NCI-H2029 (cell line): ENCODE measurements at regions not wholly inside any gene's neighbourhood (a gene's known extent, or its start where the extent isn't known, plus 50 kb on each side); places are given as distances from the start of the nearest gene placed in this dataset.
"Not testable (repeated sequence)": the region's sequence is repeated elsewhere in the genome, so short reads cannot be mapped to it uniquely, and the experiment has no call there.

Experiments used
- DNase-seq: peaks from one replicate; lab custom pipeline; 2025; lab: John Stamatoyannopoulos, UW

DNA sequence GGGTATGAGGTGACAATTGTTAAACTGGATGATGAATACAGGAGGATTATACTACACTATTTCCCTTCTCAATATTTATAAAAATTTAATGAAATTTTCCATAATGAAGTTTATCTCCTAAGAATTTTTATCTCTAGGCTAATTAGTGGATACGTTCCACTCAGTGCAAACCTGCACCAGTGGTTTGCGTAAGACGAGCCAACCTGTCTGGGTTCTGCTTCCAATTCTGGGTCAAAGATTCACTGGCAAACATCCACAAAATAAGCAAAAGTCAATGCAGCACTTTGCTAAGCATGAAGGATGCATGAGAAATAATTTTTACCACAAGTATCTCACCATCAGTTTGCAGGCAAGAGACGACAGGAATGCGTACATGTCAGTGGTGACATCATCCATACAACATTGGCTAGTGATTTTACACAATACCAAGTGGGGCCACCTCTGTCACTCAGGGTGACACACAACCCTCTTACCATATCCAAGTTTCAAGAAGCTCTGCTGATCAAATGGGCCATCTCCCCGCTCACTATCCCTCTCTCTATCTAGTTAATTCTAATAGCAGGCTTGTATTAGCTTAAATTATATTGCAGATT lies 51.7 kb downstream of the FAM50B start:
- no peak for DNase-seq

DNA sequence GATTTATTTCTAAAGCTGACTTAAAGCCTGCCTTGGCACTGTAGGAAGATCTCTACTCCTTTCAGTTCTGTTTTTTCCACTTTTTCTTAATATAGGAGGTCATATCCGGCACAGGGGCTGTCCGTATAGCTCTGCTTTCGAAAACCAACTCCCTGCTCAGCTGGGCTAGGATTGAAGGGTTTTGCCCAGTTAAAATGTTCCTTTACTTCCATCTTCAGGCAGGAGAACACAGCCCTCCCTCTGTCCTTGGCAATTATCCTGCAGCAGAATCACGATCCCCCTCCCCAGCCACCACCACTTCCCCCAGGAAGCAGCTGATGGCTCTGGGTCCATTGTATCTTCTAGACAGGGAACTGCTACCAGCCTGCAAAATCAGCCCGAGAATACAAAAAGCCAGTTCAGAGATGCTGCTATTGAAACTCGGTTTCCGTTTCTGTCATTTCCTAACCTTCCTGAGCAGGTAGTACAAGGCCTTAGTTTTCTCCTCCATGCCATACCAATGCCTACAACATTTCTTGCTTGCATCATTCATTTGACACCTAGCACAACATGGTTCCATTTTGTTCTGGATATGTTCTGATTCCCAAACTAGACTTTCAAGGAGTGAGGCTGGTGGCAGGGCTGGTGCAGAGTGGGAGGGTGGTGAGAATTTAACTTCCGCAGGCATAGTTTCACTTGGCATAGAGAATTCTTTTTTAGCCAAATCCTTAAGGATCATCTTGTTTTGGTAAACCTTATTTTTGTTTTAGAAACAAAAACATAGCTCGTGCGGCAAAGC lies 53.9 kb downstream of the FAM50B start:
- DNase-seq: no peak

DNA sequence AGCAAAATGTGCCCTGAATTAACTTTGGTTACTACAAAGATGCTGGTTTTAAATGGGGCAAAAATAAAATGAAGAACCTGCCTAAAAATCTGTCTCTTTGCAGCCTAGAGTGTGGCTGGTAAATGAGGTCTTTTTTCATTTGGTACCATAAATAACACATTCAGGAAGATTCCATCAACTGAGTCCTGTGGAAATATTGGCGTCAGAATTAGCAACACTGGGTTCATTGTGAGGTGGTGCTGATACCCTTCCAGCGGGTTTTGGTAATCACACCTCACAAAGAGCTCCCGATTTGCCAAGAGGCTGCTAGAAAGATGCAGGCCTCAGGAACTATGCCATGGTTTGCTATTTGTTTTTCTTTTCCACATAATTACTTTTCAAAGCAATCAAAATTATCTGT lies 55.3 kb downstream of the FAM50B start:
- DNase-seq: no peak

DNA sequence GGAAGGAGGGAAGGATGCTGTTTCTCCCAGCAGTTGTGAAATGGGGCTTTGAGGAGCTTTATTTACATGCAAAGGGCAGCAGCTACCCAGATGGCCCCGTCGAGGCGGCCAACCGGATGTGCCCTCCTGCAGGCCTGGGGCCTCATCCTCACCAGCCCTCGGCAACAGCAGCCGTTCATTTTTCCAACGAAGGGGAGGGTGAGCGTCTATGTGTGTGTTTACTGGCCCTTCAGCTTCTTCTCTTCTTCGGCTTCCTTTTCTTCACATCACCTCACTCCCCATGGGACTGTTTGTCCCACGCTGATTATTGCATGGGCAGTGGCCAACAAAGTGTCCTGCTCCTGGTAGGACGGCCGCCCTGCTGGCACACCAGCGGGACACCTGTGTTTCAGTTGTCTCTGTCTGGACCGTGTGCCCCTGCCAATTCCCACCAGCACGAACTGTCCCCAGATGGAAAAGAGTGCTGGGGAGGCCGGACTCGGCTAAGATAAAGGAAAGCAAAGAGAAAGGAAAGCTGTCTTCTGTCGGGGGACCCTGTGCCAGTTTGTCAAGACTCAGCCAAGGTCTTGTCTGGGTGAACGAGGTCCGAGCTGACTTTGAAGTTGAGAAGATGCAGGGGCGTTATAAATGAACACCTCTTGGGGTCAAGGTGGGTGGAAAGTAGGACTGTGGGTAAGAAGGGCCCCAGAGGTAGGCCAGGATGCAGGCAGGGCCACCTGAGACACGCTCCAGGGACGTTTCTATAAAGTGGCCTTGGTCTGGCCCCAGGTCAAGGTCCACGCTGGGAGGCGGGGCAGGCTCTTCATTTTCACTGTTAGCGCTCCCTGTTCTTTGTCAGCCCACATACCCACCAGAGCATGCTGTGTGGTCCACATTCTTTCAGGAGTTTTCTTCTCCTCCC lies 57.0 kb downstream of the FAM50B start:
- no peak for DNase-seq

DNA sequence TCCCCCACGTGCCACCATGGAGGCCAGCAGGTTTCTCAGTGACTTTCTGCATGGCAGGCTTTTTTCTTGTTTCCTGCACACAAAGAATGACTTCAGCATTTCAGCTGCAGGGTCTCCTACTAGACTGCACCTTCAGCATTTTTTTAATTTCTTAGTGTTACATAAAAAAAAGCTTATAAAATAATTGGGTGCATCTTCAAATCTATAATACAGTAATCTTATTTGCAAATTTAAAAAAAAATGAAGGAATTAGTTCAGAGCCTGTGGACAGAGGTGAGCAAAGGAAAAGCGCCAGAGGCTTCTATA lies 57.6 kb downstream of the FAM50B start:
- no peak for DNase-seq

DNA sequence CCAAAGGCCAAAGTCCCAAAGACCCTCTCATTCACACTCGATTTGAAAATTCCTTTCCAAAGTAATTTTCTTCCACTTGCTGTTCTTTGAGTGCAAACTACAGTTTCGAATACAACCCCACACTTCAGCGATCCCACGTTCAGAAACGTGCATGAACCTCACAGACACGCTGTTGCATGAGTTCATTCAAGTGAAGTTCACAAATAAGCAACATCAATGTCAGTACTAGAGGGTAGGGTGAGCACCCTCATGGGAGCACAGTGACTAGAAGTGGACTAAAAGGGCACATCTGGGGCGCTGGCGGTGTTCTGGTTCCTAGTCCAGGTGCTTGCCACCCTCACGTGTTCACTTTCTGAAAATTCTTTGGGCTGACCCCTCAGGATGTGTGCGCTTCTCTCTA lies 59.0 kb downstream of the FAM50B start:
- no peak for DNase-seq

DNA sequence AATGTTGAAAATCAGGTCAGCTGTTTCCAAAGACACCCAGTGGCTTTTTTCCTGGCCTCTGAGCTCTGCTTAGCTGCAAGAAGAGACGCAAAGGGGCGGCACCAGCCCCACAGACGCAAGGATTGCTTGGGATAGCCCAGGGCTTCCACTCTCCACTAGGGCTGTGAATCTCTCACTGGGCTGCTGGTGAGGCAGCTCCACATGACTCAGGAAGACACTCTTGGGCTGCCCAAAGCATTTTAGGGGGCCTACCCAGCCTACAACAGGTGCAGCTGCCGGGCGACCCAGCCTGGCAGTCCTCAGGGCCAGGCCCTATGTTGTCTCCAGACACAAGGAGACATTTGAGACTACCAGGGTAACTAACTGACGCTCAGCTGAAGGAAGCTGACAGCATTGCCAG lies 59.8 kb downstream of the FAM50B start:
- no peak for DNase-seq

DNA sequence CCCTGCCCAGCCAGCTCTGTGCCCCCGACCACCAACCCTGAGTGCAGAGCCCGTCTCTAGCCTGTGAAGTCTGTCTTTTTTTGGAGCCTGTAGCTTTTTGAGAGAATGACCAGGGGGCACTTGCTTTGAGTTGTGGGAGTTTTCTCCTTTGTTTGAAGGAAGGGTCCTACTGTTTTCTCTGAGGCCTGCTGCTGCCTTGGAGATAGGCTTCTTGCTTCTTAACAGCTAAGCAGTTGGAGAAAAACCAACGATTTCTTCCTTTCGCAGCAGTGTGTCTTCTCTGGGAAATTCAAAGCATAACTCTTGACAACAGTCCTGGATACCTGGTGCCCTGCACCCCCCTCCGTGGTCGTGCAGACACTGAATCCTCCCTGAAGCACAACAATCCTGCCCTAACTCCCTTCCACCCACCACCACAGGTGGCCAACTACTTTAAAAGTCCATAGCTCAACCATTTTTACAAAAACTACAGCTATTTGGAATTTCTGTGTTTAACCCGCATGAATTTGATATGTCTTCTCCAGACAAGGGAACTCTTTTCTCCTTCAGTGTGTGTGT lies 61.0 kb downstream of the FAM50B start:
- DNase-seq: no peak

DNA sequence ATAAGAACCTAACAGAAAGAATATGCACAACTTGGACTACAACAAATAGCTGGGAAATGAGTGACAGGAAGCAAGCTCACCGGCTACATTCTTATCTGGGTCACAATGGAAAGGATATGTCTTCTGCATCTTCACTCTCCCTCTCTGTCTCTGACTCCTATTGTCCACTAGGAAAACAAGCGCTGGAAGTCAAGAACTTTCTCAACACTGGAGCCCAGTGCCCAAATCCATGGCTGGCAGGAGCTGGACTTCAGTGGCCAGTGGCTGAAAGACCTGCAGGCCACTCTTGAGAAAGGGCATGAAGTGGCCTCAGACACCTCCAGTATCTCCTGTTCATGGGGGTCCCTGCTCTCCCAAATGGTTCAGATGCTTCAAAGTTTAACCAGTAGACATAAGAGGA lies 62.0 kb downstream of the FAM50B start:
- no peak for DNase-seq

DNA sequence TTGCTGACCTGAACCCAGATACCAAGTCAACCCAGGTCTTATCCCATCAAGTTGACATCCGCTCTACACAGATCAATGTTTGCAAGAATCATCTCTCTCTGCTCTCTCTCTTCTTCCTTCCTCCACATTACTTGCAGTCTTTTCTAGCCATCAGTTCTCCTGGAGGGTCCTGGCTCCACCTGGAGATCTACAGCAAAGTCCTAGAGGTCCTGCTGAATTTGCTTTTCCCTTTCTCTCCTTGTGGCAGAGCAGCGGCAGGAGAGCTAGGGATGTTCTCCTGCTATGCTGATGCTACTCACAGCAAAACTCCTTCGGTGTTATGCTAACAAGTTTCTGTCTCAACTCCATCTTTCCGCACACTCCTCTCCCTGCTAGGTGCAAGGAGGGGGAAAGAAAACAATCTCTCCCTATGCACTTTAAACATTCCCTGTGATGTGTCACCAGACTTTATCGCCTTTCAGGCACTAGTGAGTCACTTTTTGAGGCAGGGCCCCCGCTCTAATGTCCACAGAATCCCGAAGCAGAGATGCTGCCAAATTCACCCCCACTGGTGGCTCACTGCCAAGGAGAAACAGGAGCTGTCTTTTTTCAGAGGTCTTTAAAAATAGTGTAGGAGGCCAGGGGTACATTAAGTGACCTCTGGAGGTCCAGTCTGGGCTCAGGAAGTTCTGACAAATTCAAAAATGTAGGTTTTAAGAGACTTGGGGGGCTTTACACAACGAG lies 62.6 kb downstream of the FAM50B start:
- DNase-seq: peak; percentile 43

DNA sequence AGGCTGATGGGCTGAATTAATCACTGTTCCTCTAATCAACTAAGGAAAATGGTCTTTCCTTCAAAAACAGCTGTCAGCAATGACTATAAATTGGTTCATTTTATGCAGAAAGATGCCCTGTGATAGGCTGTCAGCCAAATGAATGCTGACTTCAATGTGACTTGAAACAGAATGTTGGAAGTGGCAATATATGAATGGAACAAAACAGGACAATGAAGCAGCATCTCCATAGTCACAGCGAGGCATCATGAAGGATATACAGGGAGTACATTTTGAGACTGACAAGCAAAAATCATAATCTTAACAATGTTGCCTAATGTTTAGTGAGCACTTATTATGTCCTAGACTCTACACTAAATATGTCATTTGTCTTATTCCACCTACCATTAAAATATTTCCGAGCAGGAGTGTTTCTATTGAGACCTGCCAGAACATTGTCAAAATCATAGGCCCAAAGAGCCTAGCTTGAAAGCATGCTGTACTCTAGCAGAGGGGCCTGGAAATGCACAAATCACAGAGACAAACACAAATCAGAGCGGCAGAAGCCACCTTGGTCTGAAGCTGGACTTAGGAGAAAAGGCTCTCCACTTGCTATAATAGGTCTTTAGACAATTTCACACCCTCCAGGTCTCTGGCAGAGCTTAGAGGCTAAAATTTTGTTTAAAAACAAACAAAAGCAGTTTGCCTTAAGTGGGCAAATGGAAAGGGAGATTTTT lies 63.3 kb downstream of the FAM50B start:
- no peak for DNase-seq

DNA sequence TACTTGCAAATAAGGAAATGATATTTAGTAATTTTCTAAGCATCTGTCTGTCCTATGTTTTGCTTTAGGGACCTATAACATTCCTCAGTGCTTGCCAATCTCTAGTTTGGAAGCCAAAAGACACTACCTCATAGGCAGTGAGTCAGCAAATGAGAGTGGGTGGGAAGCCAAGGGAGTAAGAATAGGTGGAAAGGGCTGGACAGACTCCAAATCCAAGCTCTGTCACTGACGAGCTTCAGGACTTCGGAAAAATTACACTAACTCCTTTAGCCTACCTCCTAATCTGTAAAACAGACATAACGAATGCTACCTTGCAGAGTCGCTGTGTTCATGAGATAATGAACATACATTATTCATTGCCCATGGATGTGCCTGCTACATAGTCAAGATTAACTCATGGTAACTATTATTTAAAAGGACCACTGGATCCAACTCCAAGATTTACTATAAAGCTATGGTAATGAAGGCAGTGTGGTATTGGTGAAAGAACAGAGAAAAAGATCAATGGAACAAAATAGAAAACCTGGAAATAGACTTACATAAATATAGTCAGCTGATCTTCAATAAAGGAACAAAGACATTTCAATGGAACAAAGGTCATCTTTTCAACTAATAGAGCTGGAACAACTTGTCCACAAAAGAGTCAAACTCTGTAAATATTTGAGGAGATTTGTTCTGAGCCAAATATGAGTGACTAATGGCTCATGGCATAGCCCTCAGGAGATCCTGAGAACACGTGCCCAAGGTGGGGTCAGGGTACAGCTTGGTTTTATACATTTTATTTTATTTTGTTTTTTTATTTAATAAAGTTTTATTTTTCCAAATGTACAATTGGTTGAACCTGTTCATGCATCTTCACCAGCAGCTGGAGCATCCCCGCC lies 64.1 kb downstream of the FAM50B start:
- DNase-seq: peak; percentile 87

DNA sequence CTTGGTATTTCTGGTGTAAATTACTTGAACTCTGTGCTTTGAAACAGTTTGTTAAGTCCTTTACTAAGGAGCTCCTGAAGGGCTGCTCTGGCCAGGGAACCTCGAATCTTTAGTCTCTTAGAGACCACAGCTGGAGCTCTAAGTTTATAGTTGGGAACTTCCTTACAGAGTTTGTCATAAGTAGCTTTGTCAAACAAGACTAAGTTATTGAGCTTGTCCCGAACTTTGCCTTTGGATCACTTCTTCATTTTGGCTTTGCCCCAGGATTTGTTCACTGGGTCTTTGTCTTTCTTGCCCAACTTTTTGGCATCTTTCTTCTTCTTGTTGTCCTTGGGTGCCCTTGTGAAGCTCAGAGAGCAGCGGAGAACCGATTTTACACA lies 64.8 kb downstream of the FAM50B start:
- no peak for DNase-seq

DNA sequence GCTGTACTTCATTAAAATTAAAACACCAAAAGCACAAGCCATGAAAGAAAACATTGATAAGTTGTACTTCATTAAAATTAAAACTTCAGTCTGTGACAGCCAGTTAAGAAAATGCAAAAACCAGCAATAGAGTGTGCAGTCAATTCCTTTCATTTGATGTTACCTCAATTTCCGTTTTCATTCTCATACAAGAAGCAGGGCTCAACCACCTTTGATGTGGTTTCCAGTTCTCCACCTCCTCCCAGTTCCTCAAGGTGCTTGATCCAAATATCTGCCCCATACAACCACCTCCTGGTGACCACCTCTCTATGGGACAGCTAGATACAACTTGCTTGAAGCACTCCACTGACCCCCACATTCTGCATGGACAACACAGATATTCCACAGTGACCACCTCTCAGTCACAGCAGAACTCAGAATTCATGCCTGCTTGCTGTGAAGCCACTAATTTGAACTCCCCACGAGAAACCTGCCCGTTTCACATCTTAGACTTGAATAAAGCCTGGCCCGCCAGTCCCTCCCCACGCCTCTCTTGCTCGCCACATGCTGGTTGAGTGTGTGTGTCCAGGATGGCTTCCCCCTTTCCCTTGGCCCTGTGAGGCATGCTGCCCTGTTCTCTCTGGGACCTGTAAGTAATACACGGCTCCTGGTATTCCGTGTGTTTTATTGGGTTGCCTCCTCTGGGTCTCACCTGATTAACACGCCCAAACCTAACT lies 66.1 kb downstream of the FAM50B start:
- no peak for DNase-seq

DNA sequence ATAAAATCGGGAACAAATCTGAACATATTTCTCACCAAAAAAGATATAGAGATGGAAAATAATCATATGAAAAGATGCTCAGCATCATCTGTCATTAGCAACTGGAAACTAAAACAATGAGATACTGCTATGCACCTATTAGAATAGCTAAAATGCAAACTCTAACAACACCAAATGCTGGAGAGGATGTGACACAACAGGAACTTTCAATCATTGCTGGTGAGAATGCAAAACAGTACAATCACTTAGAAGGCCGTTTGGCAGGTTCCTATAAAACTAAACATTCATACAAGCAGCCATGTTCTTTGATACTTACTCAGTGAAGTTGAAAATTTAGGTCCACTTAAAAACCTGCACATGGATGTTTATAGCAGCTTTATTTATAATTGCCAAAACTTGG lies 67.0 kb downstream of the FAM50B start:
- no peak for DNase-seq

DNA sequence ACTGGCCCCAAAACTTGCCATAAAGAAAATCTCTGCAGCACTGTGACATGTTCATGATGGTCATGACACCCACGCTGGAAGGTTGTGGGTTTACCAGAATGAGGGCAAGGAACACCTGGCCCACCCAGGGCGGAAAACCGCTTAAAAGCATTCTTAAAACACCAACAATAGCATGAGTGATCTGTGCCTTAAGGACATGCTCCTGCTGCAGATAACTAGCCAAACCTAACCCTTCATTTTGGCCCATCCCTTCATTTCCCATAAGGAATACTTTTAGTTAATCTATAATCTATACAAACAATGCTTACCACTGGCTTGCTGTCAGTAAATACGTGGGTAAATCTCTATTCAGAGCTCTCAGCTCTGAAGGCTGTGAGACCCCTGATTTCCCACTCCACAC lies 67.6 kb downstream of the FAM50B start:
- not testable (repeated sequence) for DNase-seq

DNA sequence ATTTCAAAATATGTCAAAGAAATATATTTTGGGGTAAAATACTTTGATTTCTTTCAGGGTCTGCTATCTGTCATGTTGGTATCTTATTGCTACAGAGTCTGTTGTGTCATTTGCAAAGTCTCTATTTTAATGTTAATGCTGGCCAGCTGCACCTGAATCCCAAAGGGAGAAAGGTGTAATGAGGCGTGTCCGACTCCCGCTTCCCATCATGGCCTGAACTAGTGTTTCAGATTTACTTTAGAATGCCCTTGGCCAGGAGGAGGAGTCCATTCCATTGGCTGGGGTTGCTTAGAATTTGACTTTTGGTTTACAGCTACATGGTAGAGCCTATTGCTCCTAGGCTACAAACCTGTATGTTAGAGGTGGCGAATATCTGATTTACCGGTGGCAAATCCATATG lies 69.3 kb downstream of the FAM50B start:
- DNase-seq: no peak

DNA sequence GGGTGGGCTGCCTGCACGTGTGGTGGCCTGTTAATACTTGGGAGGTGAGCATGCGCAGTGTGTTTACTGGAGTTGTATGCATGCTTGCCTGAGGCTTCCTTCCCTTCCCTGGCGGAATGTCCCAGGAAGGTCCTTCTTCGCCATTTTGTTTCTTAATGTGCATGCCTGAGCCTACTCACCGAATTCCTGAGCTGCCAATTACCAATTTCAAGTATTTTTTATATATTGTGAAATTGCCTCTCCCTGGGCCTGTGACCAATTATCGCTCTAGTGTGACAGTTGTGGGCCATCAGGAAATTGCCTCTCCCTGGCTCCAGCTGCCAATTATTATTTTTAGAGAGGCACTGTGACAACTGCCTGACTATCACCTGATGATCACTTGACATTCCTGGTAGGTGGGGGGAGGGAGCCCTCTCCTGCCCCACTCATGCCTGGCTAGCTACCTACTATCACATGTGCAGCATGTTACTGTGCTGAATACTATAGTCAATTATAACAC lies 70.0 kb downstream of the FAM50B start:
- DNase-seq: peak; percentile 96

DNA sequence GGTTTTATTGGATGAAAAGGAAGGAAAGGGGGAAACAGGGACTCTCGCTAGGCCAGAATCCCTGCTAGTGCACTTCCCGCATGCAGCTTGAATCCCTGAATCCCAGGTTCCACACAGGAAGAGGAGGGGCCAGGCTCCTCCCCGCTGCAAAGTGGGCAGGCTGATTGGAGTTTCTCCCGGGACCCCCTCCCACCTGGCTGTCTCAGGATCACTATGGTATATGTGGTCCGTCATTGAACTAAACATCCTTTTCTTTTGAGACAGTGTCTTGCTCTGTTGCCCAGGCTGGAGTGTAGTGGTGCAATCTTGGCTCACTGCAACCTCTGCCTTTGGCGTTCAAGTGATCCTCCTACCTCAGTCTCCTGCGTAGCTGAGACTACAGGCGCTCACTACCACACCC lies 70.7 kb downstream of the FAM50B start:
- no peak for DNase-seq

DNA sequence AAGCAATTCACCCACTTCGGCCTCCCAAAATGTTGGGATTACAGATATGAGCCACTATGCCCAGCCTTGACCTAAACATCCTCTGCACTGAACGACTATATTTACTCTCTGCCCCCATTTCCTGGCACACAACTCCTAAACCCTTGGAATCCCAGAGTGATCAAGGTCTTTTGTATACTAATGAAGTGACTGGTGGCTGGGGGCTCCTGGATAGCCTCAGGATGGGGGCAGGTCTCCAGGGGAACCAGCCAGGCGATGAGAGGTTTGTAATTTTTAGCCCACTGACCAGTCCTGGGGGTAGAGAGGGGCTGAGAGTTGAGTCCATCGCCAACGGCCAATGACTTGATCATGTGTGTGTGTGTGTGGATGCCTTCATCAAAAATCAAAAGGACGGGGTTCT lies 71.1 kb downstream of the FAM50B start:
- DNase-seq: no peak
